ENCODE measurements at regions not wholly inside any gene's neighbourhood (a gene's known extent, or its start where the extent isn't known, plus 50 kb on each side); places are given as distances from the start of the nearest gene placed in this dataset.

- TF ChIP-seq, protein P1, sequence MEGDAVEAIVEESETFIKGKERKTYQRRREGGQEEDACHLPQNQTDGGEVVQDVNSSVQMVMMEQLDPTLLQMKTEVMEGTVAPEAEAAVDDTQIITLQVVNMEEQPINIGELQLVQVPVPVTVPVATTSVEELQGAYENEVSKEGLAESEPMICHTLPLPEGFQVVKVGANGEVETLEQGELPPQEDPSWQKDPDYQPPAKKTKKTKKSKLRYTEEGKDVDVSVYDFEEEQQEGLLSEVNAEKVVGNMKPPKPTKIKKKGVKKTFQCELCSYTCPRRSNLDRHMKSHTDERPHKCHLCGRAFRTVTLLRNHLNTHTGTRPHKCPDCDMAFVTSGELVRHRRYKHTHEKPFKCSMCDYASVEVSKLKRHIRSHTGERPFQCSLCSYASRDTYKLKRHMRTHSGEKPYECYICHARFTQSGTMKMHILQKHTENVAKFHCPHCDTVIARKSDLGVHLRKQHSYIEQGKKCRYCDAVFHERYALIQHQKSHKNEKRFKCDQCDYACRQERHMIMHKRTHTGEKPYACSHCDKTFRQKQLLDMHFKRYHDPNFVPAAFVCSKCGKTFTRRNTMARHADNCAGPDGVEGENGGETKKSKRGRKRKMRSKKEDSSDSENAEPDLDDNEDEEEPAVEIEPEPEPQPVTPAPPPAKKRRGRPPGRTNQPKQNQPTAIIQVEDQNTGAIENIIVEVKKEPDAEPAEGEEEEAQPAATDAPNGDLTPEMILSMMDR (IDR thresholded peaks at IDR 0.05) = no peak
- no peak for TF ChIP-seq EP300 (IDR thresholded peaks at IDR 0.05; ENCODE audit: low read depth)
- no peak for TF ChIP-seq POLR2AphosphoS5 (IDR thresholded peaks at IDR 0.05)
These were observed 537.6 kb upstream of the TYRP1 start for GRCh38 chr9:12155401-12156134.

All from transverse colon (tissue), 4 donors.